Stimulated activated CD4-positive, alpha-beta T cell treated with anti-CD3 and anti-CD28 coated beads, Interleukin-15, amount 100 ng/mL, for 48 hours (primary cell): ENCODE measurements at regions not wholly inside any gene's neighbourhood (a gene's known extent, or its start where the extent isn't known, plus 50 kb on each side); places are given as distances from the start of the nearest gene placed in this dataset.
"Not testable (repeated sequence)": the region's sequence is repeated elsewhere in the genome, so short reads cannot be mapped to it uniquely, and the experiment has no call there.

Experiments
- DNase-seq, 2 donors: peaks; one replicate each; pipeline ENCODE4 v3.0.0-alpha.2; 2020; ENCODE audit warnings: low read depth in 2 of 2

DNA sequence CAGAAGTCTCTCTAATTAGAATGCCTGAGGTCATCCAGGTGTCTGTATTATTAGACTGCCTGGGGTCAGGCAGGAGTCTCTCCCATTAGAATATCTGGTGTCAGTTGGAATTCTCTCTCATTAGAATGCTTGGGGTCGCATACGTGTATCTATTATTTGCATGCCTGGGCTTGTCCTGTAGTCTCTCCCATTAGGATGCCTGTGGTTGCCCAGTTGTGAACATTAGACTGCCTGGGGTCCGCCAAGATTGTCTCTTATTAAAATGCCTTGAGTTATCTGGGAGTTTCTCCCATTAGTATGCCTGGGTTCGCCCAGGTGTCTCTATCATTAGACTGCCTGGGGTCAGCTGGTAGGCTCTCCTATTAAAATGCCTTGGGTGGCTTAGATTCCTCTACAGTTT lies 1494.7 kb downstream of the UQCRFS1 start:
- DNase-seq, result no peak

DNA sequence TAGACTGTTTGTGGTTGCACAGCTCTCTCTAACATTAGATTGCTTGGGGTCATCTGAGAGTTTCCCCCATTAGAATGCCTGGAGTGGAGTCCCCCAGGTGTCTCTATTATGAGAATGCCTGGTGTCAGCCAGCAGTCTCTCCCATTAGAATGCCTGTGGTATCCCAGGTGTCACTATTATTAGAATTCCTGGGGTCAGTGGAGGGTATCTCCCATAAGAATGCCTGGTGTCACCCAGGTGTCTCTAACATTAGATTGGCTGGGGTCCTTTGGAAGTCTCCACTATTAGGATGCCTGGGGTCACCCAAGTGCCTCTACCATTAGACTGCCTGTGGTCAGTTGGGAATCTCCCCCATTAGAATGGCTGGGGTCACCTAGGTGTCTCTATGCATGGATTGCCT lies 1495.1 kb downstream of the UQCRFS1 start:
- DNase-seq, result no peak

DNA sequence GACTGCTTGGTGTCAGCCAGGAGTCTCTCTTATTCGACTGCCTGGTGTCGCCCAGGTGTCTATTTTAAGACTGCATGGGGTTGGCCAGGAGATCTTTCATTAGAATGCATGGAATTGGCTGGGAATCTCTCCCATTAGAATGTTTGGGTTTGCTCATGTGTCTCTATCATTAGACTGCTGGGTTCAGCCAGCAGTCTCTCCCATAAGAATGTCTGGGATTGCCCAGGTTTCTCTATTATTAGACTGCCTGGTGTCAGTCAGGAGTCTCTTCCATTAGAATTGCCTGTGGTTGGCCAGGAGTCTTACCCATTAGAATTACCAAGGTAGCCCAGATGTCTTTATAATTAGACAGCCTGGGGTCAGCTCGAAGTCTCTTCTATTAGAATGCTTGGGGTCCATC lies 1496.0 kb downstream of the UQCRFS1 start:
- DNase-seq, result no peak

DNA sequence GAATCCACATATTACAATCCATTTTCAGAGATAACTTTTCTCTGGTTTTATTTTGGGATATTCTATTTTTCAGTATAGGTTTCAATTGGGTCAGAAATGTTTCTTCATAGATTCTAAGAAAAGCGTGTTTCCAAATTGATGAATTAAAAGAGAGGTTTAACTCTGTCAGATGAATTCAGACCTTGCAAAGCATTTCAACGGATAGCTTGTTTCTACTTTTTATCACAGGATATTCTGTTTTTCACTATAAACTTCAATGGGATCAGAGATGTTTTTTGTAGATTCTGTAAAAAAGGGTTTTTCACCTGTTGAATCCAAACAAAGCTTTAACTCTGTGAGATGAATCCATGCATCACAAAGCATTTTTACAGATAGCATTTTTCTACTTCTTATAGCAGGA lies 1498.1 kb downstream of the UQCRFS1 start:
- no peak for DNase-seq

DNA sequence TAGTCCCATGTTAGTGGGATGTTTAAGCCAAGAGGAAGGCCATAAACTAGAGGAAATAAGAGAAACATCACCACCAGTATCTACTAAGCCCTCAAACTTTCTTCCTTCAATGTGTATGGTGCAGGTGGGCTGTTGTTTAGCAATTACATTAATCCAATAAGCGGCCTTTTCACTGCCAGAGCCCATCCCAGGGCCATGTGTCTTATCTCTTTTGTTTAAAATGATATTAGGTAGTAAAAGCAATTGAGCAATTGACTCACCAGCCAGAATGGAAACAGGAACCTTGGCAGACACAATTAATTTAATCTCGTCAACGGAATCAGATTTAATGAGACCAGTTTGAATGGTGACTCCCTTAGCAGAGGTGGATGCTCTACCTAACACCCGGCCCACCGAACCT lies 1503.5 kb downstream of the UQCRFS1 start:
- DNase-seq, result no peak

DNA sequence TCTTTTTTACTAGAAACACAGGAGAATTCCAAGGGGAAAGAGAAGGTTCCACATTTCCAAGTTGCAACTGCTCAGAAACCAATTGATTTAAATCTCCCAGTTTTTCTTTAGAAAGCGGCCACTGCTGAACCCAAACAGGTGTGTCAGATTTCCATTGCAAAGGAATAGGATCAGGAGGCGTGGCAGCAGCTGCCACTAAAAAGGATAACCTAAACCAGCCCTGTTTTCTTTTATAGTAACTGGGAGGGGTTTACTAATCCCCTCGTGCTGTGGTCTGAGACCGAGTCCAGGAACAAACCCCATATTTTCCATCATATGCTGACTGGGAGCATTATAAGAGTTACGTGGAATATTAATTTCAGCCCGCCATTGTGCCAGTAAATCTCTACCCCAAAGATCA lies 1504.0 kb downstream of the UQCRFS1 start:
- DNase-seq, result not testable (repeated sequence)

DNA sequence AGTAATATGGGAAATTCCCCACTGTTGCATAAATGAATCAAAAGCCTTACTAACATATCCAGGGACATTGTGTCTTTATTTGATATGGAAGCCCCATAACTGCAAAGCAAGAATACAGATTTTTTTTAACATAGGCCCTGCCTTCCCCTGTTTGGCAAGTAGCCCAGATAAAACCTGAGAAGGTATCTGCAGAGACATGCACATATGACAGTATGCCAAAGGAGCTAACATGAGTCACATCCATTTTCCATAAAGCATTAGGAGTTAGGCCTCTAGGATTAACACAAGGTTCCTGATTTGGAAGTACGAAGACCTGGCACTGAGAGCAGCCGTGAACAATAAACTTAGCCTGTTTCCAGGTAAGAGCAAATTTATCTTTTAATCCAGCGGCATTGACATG lies 1505.9 kb downstream of the UQCRFS1 start:
- DNase-seq, result not testable (repeated sequence)

DNA sequence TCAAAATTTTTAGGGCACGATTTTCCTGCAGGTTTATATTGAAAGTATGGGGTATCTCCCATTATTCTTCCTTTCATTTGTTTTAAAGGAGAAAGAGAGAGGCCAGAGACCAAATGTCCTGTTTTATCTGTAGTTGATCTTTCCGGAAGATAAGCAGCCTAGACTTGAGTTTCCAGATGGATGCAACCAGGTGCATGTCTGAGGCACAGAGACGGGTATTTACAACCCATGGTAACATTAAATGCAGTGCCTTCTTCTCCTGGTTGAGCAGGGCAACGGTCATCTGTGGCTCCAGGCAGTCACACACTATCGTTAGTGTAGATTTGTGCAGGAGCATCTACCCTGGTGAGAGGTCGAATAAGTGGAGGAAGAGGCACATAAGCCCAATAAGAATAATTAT lies 1507.1 kb downstream of the UQCRFS1 start:
- DNase-seq, result no peak

DNA sequence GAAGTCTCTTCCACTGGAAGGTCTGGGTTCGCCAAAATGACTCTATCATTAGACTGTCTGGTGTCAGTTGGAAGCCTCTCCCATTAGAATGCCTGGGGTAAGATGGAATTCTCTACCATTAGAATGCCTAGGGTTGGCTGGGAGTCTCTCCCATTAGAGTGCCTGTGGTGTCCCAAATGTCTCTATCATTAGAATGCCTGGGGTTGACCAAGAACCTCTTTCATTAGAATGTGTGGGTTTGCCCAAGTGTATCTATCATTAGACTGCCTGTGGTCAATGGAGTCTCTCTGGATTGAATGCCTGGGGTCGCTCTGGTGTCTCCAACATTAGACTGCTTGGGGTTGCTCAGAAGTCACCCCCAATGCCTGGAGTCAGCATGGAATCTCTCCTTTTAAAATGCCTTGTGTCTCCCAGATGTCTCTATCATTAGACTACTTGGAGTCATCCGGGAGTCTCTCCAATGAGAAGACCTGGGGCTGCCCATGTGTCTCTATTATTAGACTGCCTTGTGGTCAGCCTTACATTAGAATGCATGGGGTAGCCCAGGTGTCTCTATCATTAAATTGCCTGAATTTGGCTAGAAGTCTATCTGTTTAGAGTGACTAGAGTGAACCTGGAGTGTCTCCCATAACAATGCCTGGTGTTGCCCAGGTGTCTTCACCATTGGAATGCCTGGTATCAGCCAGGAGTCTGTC lies 1518.4 kb downstream of the UQCRFS1 start:
- DNase-seq, result no peak

DNA sequence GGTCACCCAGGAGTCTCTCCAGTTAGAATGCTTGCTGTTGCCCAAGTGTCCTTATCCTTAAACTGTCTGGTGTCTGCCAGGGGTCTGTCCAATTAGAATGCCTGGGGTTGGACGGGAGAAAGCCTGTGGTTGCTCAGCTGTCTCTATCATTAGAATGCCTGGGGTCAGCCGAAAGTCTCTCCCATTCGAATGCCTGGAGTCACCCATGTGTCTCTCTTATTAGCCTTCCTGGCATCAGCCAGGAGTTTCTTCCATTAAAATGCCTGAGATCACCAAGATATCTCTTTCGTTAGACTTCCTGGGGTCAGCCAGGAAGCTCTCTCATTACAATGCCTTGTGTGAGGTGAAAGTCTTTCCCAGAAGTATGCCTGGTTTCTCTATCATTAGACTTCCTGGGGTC lies 1521.0 kb downstream of the UQCRFS1 start:
- no peak for DNase-seq

DNA sequence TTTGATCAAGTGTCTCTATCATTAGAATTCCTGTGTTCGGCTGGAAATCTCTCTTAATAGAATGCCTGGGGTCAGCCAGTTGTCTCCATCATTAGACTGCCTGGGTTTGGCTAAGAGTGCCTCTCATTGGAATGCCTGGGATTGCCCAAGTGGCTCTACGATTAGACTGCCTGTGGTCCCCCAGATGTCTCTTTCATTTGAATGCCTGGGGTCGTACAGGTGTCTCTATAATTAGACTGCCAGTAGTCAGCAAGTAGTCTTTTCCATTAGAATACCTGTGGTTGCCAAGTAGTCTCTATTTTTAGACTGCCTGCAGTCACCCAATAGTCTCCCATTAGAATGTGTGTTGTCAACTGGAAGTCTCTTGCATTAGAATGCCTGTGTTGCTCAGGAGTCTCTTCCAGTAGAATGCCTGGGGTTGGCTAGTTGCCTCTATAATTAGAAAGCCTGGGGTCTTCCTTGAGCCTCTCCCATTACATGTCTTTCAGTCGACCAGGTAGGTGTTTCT lies 1523.2 kb downstream of the UQCRFS1 start:
- DNase-seq, result no peak

DNA sequence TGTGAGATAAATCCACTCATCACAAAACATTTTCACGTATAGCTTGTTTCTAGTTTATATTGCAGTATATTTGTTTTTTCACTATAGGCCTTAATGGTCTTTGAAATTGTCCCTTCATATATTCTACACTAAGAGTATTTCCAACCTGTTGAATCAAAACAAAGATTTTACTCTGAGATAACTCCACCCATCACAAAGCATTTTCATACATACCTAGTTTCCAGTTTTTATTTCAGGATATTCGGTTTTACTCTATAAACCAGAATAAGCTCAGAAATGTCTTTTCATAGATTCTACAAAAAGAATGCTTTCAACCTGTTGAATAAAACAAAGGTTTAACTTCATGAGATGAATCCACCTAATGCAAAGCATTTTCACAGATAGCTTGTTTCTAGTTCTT lies 1528.7 kb downstream of the UQCRFS1 start:
- no peak for DNase-seq

DNA sequence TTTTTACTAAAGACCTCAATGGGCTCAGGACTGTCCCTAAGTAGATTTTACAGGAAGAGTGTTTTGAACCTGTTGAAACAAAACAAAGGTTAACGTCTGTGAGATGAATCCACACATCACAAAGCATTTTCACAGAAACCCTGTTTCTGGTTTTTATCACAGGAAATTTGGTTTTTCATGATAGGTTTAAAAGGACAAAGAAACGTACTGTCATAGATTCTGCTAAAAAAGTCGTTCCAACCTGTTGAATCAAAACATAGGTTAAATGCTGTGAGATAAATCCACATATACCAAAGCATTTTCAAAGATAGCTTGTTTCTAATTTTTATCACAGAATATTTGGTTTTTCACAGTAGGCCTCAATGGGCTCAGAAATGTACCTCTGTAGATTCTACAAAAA lies 1531.0 kb downstream of the UQCRFS1 start:
- no peak for DNase-seq

DNA sequence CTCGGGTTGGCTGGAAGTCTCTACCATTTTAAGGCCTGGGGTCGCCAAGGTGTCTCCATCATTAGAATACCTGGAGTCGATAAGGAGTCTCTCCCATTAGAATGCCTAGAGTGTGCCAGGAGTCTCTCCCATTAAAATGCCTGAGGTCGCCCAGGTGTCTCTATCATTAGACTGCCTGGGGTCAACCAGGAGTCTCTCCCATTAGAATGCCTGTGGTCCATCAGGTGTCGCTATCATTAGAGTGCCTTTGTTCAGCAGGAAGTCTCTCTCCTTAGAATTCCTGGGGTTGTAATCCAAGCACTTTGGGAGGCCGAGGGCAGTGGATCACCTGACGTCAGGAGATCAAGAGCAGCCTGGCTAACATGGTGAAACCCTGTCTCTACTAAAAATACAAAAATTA lies 1533.0 kb downstream of the UQCRFS1 start:
- DNase-seq, result no peak

DNA sequence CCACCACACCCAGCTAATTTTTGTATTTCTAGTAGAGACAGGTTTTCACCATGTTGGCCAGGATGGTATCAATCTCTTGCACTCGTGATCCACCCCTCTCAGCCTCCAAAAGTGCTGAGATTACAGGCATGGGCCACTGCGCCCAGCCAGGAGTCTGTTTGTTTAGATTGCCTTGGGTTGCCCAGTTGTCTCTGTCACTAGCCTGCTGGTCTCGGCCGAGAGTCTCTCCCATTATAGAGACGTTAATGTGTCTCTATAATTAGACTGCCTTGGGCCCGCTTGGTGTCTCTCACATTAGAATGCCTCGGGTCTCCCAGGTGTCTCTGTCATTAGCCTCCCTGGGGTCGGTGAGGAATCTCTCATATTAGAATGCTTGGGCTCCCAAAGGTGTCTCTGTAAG lies 1533.6 kb downstream of the UQCRFS1 start:
- DNase-seq, result no peak

DNA sequence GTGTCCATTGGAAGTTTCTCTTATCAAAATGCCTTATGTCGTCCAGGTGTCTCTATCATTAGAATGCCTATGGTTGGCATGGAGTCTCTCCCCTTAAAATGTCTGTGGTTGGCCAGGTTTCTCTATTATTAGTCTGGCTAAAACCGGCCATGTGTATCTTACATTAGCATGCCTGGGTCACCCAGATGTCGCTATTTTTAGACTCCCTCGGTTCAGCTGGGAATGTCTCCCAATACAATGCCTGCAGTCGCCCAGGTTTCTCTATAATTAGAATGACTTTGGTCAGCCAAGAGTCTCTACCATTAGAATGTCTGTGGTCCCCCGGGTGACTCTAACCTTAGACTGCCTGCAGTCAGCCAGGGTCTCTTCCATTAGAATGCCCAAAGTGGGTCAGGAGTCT lies 1536.1 kb downstream of the UQCRFS1 start:
- no peak for DNase-seq

DNA sequence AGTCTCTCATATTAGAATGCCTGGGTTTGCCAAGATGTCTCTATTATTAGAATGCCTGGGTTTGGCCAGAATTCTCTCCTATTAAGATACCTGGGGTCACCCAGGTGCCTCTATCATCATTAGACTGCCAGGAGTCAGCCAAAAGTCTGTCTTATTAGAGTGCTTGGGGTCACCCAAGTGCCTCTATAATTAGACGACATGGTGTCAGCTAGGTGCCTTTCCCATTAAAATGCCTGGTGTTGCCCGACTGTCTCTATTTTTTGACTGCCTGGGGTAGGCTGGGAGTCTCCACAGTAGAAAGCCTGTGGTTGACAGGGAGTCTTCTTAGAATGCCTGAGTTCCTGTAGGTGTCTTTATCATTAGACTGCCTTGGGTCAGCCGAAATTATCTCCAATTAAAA lies 1536.6 kb downstream of the UQCRFS1 start:
- DNase-seq, result no peak

DNA sequence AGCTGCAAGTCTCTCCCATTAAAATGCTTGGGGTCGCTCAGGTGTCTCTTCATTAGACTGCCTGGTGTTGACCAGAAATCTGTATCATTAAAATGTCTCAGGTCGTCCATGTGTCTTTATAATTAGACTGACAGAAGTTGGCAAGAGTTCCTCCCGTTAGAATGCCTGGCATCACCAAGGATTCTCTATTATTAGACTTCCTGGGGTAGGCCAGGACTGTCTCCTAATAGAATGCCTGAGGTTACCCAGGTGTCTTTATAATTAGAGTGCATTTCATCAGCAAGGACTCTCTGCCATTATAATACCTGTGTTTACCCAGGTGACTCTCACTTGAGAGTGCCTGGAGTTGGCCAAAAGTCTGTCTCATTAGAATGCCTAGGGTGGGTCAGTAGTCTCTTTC lies 1537.2 kb downstream of the UQCRFS1 start:
- DNase-seq, result no peak

DNA sequence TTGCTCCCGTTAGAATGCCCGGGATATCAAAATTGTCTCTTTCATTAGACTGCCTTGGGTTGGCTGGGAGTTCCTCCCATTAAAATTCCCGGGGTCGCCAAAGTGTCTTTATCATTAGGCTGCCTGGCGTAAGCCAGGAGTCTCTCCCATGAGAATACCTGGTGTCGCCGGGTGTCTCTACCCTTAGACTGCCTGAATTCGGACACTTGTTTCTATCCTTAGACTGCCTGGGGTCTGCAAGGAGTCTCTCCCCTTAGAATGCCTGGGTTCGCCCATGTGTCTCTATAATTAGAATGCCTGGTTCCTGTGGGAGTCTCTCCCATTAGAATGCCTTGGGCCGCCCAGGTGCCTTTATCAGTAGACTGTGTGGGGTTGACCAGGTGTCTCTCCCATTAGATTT lies 1538.2 kb downstream of the UQCRFS1 start:
- no peak for DNase-seq

DNA sequence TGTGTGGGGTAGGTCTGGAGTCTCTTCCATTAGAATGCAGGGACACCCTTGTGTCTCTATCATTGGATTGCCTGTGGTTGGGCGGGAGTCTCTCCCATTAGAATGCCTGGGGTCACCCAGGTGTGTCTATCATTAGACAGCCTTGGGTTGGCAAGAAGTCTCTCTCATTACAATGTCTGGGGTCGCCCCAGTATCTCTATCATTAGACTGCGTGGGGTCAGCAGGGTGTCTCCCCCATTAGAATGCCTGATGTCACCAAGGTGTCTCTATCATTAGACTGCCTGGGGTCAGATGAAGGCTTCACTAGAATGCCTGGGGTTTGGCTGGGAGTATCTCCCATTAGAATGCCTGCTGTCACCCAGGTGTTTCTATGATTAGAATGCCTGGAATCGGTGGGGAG lies 1539.0 kb downstream of the UQCRFS1 start:
- no peak for DNase-seq

DNA sequence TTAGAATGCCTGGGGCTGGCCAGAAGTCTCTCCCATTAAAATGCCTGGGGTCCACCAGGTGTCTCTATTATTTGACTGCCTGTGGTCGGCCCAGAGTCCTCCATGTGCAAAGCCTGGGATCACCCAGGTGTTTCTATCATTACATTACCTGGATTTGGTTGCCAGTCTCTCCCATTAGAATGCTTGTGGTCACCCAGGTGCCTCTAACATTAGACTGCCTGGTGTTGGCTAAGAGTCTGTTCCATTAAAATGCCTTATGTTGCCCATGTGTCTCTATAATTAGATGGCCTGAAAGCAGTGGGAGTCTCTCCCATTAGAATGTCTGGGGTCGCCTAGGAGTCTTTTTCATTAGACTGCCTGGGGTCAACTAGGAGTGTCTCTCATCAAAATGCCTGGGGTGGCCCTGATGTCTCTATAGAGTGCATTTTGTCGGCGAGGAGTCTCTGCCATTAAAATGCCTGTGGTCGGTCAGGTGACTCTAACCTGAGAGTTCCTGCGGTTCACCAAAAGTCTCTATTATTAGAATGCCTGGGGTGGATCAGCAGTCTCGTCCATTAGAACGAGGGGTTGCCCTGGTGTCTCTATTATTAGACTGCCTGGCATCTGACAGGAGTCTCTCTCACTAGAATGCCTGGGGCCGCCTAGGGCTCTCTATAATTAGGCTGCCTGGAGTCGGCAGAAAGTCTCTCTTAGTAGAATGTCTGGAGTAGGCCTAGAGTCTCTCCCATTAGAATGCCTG lies 1540.5 kb downstream of the UQCRFS1 start:
- DNase-seq, result no peak

DNA sequence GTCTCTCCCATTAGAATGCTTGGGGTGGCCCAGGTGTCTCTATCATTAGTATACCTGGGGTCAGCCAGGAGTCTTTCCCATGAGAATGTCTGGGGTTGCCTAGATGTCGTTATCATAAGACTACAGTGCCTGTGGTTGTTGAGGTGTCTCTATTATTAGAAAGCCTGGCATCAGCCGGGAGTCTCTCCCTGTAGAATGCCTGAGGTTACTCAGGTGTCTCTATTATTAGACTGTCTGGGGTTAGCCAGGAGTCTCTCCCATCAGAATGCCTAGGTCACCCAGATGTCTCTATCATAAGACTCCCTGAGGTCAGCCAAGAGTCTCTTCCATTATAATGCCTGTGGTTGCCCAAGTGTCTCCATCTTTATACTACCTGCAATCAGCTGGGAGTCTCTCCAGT lies 1541.1 kb downstream of the UQCRFS1 start:
- DNase-seq, result no peak

DNA sequence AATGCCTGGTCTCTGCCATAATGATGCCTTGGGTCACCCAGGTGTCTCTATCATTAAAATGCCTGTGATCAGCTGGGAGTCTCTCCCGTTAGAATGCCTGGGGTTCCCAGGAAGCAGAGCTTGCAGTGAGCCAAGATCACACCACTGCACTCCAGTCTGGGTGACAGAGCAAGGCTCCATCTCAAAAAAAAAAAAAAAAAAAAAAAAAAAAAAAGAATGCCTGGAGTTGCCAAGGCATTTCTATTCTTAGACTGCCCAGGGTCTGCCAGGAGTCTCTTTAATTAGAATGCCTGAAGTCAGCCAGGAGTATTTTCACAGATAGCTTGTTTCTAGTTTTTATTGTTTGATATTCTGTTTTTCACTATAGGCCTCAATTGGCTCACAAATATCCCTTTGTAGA lies 1552.5 kb downstream of the UQCRFS1 start:
- DNase-seq, result no peak
